ENCODE measurements at regions not wholly inside any gene's neighbourhood (a gene's known extent, or its start where the extent isn't known, plus 50 kb on each side); places are given as distances from the start of the nearest gene placed in this dataset.
A peak's percentile ranks its signal among the peaks of the same experiment; 100 is the strongest.
"Not testable (repeated sequence)": the region's sequence is repeated elsewhere in the genome, so short reads cannot be mapped to it uniquely, and the experiment has no call there.

- no peak for DNase-seq (ENCODE audit: low spot score)
Observed at GRCh38 chr1:47594627-47595026, 156.8 kb downstream of the FOXD2 start.

- DNase-seq (ENCODE audit: low spot score) = no peak
Observed at GRCh38 chr1:47596328-47596727, 158.5 kb downstream of the FOXD2 start.

GRCh38 chr1:47598357-47598756 lies 160.5 kb downstream of the FOXD2 start:
- DNase-seq (ENCODE audit: low spot score) = peak; percentile 45

- DNase-seq (ENCODE audit: low spot score) = no peak
Observed at GRCh38 chr1:47599777-47600176, 161.9 kb downstream of the FOXD2 start.

GRCh38 chr1:47602491-47602890 lies 164.6 kb downstream of the FOXD2 start:
- not testable (repeated sequence) for DNase-seq (ENCODE audit: low spot score)

- not testable (repeated sequence) for DNase-seq (ENCODE audit: low spot score)
Observed at GRCh38 chr1:47604869-47605268, 167.0 kb downstream of the FOXD2 start.

GRCh38 chr1:47608296-47608875 lies 170.5 kb downstream of the FOXD2 start:
- peak; percentile 26 for DNase-seq (ENCODE audit: low spot score)

GRCh38 chr1:47611992-47612391 lies 174.1 kb downstream of the FOXD2 start:
- peak; percentile 12 for DNase-seq (ENCODE audit: low spot score)

- no peak for DNase-seq (ENCODE audit: low spot score)
Observed at GRCh38 chr1:47612819-47613218, 175.0 kb downstream of the FOXD2 start.

- DNase-seq (ENCODE audit: low spot score) = peak; percentile 23
Observed at GRCh38 chr1:47616036-47616435, 178.2 kb downstream of the FOXD2 start.

- DNase-seq (ENCODE audit: low spot score) = peak; percentile 20
Observed at GRCh38 chr1:47616906-47617305, 179.1 kb downstream of the FOXD2 start.

- peak; percentile 29 for DNase-seq (ENCODE audit: low spot score)
Observed at GRCh38 chr1:47617381-47618221, 179.8 kb downstream of the FOXD2 start.

- DNase-seq (ENCODE audit: low spot score) = peak; percentile 15
Observed at GRCh38 chr1:47618222-47618720, 180.4 kb downstream of the FOXD2 start.

- peak; percentile 36 for DNase-seq (ENCODE audit: low spot score)
Observed at GRCh38 chr1:47618830-47619229, 181.0 kb downstream of the FOXD2 start.

- peak; percentile 26 for DNase-seq (ENCODE audit: low spot score)
Observed at GRCh38 chr1:47621483-47621882, 183.6 kb downstream of the FOXD2 start.

GRCh38 chr1:47621977-47622376 lies 184.1 kb downstream of the FOXD2 start:
- no peak for DNase-seq (ENCODE audit: low spot score)

- DNase-seq (ENCODE audit: low spot score) = peak; percentile 22
Observed at GRCh38 chr1:47622776-47623556, 185.1 kb downstream of the FOXD2 start.

GRCh38 chr1:47623557-47623940 lies 185.7 kb downstream of the FOXD2 start:
- DNase-seq (ENCODE audit: low spot score) = peak; percentile 12

GRCh38 chr1:47624531-47624930 lies 186.7 kb downstream of the FOXD2 start:
- peak; percentile 53 for DNase-seq (ENCODE audit: low spot score)

GRCh38 chr1:47627016-47627415 lies 189.2 kb downstream of the FOXD2 start:
- peak; percentile 24 for DNase-seq (ENCODE audit: low spot score)

- DNase-seq (ENCODE audit: low spot score) = peak; percentile 51
Observed at GRCh38 chr1:47627471-47628370, 189.9 kb downstream of the FOXD2 start.

All from ecto neural progenitor cell (in vitro differentiated cells).